ENCODE measurements at regions not wholly inside any gene's neighbourhood (a gene's known extent, or its start where the extent isn't known, plus 50 kb on each side); places are given as distances from the start of the nearest gene placed in this dataset.
"Not testable (repeated sequence)": the region's sequence is repeated elsewhere in the genome, so short reads cannot be mapped to it uniquely, and the experiment has no call there.

DNA sequence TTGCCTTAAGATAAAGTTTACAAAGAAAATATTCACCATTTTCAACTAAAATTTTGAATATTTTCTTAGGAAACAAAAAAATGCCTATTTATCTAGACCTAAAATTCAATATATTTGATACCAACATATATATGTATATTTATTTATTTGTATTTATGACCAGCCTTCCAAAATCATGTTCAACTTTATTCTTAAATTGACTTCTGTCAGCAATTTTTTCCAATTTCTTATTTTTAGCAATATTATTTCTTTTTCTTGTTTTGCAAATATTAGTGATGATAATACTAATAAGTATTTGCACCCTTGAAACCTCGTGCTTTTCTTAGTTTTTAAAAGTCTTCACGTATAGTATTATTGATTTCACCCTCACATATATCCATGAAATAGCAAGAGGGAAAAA lies 68.2 kb upstream of the PHLPP1 start:
- TF ChIP-seq, protein P1, sequence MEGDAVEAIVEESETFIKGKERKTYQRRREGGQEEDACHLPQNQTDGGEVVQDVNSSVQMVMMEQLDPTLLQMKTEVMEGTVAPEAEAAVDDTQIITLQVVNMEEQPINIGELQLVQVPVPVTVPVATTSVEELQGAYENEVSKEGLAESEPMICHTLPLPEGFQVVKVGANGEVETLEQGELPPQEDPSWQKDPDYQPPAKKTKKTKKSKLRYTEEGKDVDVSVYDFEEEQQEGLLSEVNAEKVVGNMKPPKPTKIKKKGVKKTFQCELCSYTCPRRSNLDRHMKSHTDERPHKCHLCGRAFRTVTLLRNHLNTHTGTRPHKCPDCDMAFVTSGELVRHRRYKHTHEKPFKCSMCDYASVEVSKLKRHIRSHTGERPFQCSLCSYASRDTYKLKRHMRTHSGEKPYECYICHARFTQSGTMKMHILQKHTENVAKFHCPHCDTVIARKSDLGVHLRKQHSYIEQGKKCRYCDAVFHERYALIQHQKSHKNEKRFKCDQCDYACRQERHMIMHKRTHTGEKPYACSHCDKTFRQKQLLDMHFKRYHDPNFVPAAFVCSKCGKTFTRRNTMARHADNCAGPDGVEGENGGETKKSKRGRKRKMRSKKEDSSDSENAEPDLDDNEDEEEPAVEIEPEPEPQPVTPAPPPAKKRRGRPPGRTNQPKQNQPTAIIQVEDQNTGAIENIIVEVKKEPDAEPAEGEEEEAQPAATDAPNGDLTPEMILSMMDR (IDR thresholded peaks at IDR 0.05; ENCODE audit: borderline replicate concordance, extremely low read depth, insufficient read depth) = no peak
- no peaks in the 10 kb centered on the region for H3K36me3 ChIP-seq (ENCODE audit: control insufficient read depth in 2 of 3, insufficient read depth in 3 of 3, low read length in 3 of 3)
- peak; percentile 53 for FAIRE-seq
- intact Hi-C loops (cut with DNase I) = no loop called here
- no peak overlapping the region for H3K27ac ChIP-seq (ENCODE audit: low read depth in 2 of 2, low read length in 2 of 2)
- no peaks in the 10 kb centered on the region for H3K4me1 ChIP-seq (ENCODE audit: control insufficient read depth in 2 of 3, insufficient read depth in 2 of 3, low read depth in 1 of 3, low read length in 3 of 3)
- H3K27me3 ChIP-seq (ENCODE audit: control insufficient read depth, insufficient read depth, low read length) = no peaks in the 10 kb centered on the region
- H3K9ac ChIP-seq (ENCODE audit: low read length in 3 of 3) = no peak overlapping the region
- no peak overlapping the region for H3K4me3 ChIP-seq (ENCODE audit: low read length in 3 of 3)
- DNase-seq = no peak
- H3K9me3 ChIP-seq (ENCODE audit: control insufficient read depth in 2 of 3, insufficient read depth in 1 of 3, low read length in 3 of 3) = no peaks in the 10 kb centered on the region

DNA sequence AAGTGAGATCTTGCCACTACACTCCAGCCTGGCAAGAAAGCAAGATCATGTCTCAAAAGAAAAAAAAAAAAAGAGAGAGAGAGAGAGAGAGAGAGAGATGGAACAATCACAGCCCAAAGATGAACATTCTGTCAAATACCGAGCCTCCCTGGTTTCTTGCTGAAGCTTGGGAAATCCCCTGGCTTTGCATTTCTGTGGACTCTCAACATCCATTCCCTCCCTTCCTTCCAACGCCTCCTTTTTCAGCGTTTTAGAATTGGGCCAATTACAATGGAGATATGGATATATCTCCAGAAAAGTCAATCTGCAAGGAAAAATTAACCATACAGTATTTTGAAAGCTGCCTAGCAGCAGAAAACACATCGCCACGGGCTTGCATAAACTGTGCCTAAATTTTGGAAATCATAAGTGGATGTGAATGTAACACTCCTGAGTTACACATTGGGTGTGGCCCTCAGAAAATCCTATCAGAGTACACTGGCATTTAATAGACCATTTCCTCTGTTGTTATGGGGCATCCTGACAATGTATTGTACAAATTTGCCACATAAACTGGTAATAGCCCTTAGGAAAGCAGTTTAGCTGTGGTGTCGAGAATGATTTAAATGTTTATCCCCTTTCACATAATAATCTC lies 67.2 kb upstream of the PHLPP1 start:
- TF ChIP-seq, protein P1 (IDR thresholded peaks at IDR 0.05; ENCODE audit: borderline replicate concordance, extremely low read depth, insufficient read depth) = no peak
- DNase-seq (no peak), FAIRE-seq (no peak)
- no peaks in the 10 kb centered on the region for H3K4me1 ChIP-seq (ENCODE audit: control insufficient read depth in 2 of 3, insufficient read depth in 2 of 3, low read depth in 1 of 3, low read length in 3 of 3)
- H3K9ac ChIP-seq (ENCODE audit: low read length in 3 of 3) = no peak overlapping the region
- H3K36me3 ChIP-seq (ENCODE audit: control insufficient read depth in 2 of 3, insufficient read depth in 3 of 3, low read length in 3 of 3) = no peaks in the 10 kb centered on the region
- no peaks in the 10 kb centered on the region for H3K9me3 ChIP-seq (ENCODE audit: control insufficient read depth in 2 of 3, insufficient read depth in 1 of 3, low read length in 3 of 3)
- H3K27me3 ChIP-seq (ENCODE audit: control insufficient read depth, insufficient read depth, low read length) = no peaks in the 10 kb centered on the region
- no peak overlapping the region for H3K27ac ChIP-seq (ENCODE audit: low read depth in 2 of 2, low read length in 2 of 2)
- intact Hi-C loops (cut with DNase I) = no loop called here
- no peak overlapping the region for H3K4me3 ChIP-seq (ENCODE audit: low read length in 3 of 3)

DNA sequence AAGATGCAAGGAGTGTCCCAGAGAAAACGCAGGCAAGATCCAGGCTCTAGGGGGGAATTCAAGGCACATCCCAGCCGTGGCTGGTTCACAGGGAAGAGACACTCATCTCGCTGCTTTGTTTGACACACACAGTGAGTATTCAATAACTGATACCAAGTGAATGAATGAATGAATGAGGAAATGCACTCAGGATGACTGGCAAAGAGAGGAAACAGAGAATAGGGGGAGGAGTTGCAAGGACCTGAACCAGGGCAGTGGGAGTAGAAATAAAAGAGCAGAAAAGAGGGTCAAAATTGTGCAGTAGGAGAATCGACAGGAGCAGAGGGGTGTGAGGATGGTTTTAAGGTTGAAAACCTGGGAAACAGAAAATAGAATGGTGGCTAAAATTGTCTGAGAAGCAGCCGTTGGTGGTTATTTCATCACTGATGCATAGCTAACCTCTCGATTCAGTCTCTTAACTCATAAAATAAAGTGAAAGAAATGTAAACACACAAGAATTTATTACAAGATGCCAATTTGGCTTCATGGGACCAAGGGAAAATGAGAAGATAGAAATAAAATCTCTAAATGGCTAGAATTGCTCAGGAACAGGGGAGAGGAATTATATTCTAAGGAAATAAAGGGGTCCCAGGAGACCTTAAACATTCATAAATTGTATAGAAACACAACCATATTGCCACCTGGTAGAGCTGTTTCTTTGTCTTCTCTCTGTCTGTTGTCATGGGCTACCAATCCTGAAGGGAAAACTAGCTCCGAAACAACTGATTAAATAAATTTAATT lies 63.9 kb upstream of the PHLPP1 start:
- H3K9me3 ChIP-seq (ENCODE audit: control insufficient read depth in 2 of 3, insufficient read depth in 1 of 3, low read length in 3 of 3) = no peaks in the 10 kb centered on the region
- no peaks in the 10 kb centered on the region for H3K4me1 ChIP-seq (ENCODE audit: control insufficient read depth in 2 of 3, insufficient read depth in 2 of 3, low read depth in 1 of 3, low read length in 3 of 3)
- no peak overlapping the region for H3K4me3 ChIP-seq (ENCODE audit: low read length in 3 of 3)
- intact Hi-C loops (cut with DNase I) = no loop called here
- H3K27me3 ChIP-seq (ENCODE audit: control insufficient read depth, insufficient read depth, low read length) = no peaks in the 10 kb centered on the region
- TF ChIP-seq, protein P1 (IDR thresholded peaks at IDR 0.05; ENCODE audit: borderline replicate concordance, extremely low read depth, insufficient read depth) = no peak
- FAIRE-seq (no peak), DNase-seq (no peak)
- no peak overlapping the region for H3K9ac ChIP-seq (ENCODE audit: low read length in 3 of 3)
- H3K36me3 ChIP-seq (ENCODE audit: control insufficient read depth in 2 of 3, insufficient read depth in 3 of 3, low read length in 3 of 3) = no peaks in the 10 kb centered on the region
- H3K27ac ChIP-seq (ENCODE audit: low read depth in 2 of 2, low read length in 2 of 2) = no peak overlapping the region

DNA sequence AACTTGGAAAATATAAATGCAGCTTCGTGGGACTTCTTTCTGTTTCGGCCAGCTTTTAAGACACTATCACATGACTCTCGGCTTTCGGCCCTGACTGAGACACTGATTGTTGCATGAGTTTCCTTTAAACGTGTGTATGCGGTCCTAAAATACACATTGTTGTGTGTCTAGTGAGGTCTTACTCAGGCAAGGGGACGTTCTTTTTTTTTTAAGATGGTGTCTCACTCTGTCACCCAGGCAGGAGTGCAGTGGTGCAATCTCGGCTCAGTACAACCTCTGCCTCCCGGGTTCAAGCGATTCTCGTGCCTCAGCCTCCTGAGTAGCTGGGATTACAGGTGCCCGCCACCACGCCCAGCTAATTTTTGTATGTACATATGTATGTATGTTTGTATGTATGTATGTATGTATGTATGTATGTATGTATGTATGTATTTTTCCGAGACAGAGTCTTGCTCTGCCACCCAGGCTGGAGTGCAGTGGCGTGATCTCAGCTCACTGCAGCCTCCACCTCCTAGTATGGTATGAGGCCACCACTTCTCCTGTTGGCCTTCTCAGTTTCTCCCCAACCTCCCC lies 63.2 kb upstream of the PHLPP1 start:
- H3K9ac ChIP-seq (ENCODE audit: low read length in 3 of 3); H3K36me3 ChIP-seq (ENCODE audit: control insufficient read depth in 2 of 3, insufficient read depth in 3 of 3, low read length in 3 of 3); intact Hi-C loops (cut with DNase I); FAIRE-seq; DNase-seq; H3K27ac ChIP-seq (ENCODE audit: low read depth in 2 of 2, low read length in 2 of 2); H3K4me1 ChIP-seq (ENCODE audit: control insufficient read depth in 2 of 3, insufficient read depth in 2 of 3, low read depth in 1 of 3, low read length in 3 of 3); H3K4me3 ChIP-seq (ENCODE audit: low read length in 3 of 3); H3K27me3 ChIP-seq (ENCODE audit: control insufficient read depth, insufficient read depth, low read length); H3K9me3 ChIP-seq (ENCODE audit: control insufficient read depth in 2 of 3, insufficient read depth in 1 of 3, low read length in 3 of 3): not testable (repeated sequence)
